ENCODE measurements at regions not wholly inside any gene's neighbourhood (a gene's known extent, or its start where the extent isn't known, plus 50 kb on each side); places are given as distances from the start of the nearest gene placed in this dataset.
A peak's percentile ranks its signal among the peaks of the same experiment; 100 is the strongest.
"Not testable (repeated sequence)": the region's sequence is repeated elsewhere in the genome, so short reads cannot be mapped to it uniquely, and the experiment has no call there.

GRCh38 chr6:48994811-48995210 is 468.2 kb downstream of the MMUT start:
- DNase-seq (ENCODE audit: low read depth), result no peak

GRCh38 chr6:48990739-48991138 is 472.3 kb downstream of the MMUT start:
- no peak for DNase-seq (ENCODE audit: low read depth)

DNA sequence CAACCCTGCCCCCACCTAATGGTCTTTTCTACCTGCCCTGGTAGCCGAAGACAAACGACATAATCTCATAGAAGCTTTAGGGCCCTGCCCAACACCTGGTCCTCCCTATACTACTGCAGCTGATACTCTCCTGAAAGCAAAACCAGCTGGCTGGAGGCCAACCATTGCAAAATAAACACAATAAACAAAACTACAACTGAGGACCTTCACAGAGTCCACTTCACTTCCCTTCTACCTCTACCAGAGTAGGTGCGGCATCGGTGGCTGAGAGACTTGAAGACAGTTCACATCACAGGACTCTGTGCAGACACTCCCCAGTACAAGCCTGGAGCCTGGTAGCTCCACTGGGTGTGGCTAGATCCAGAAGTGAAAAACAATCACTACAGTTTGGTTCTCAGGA is 476.2 kb downstream of the MMUT start:
- no peak for DNase-seq (ENCODE audit: low read depth)

GRCh38 chr6:48986105-48986504 is 476.9 kb downstream of the MMUT start:
- no peak for DNase-seq (ENCODE audit: low read depth)

GRCh38 chr6:48985025-48985424 is 478.0 kb downstream of the MMUT start:
- peak; percentile 17 for DNase-seq (ENCODE audit: low read depth)

GRCh38 chr6:48983968-48984367 is 479.1 kb downstream of the MMUT start:
- DNase-seq (ENCODE audit: low read depth), result not testable (repeated sequence)

DNA sequence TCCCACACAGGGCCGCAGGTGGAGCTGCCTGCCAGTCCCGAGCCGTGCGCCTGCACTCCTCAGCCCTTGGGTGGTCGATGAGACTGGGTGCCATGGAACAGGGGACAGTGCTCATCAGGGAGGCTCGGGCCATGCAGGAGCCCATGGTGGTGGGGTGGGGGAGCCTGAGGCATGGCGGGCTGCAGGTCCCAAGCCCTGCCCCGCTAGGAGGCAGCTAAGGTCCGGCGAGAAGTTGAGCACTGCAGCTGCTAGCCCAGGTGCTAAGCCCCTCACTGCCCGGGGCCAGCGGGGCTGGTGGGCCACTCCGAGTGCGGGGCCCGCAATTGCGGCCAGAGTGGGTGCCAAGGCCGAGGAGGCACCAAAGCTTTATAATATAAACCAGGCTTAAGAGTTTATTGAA is 479.7 kb downstream of the MMUT start:
- no peak for DNase-seq (ENCODE audit: low read depth)

DNA sequence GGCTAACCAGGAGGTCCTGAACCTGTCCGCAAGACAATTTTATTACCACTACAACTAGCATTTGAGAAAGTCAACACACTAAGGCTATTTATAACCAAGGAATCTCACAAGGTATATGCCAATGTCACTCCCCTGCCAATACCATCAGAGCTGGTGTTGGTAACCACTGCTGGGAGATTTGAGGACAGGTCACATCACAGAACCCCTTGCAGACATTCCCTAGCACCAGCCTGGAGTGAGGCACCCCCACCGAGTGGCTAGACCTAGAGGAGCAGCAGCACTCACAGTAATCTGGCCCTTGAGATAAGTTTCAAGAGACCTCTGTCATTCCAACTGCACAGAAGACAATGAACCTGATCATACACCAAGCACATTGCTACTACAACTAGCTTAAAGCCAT is 483.2 kb downstream of the MMUT start:
- no peak for DNase-seq (ENCODE audit: low read depth)

- DNase-seq (ENCODE audit: low read depth), result no peak
Measured at GRCh38 chr6:48979085-48979484, 484.0 kb downstream of the MMUT start.

DNA sequence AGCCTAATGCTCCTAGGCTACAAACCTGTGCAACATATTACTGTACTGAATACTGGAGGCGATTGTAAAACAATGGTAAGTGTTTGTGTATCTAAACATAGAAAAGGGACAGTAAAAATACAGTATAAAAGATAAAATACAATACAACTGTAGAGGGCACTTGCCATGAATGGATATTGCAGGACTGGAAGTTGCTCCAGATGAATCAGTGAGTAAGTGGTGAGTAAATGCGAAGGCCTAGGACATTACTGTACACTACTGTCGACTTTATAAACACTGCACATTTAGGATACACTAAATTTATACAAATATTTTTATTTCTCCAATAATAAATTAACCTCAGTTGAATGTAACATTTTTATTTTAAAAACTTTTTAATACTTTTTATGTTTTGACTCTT is 485.0 kb downstream of the MMUT start:
- no peak for DNase-seq (ENCODE audit: low read depth)

- DNase-seq (ENCODE audit: low read depth), result no peak
Measured at GRCh38 chr6:48977573-48977972, 485.5 kb downstream of the MMUT start.

- DNase-seq (ENCODE audit: low read depth), result no peak
Measured at GRCh38 chr6:48973491-48973890, 489.6 kb downstream of the MMUT start.

DNA sequence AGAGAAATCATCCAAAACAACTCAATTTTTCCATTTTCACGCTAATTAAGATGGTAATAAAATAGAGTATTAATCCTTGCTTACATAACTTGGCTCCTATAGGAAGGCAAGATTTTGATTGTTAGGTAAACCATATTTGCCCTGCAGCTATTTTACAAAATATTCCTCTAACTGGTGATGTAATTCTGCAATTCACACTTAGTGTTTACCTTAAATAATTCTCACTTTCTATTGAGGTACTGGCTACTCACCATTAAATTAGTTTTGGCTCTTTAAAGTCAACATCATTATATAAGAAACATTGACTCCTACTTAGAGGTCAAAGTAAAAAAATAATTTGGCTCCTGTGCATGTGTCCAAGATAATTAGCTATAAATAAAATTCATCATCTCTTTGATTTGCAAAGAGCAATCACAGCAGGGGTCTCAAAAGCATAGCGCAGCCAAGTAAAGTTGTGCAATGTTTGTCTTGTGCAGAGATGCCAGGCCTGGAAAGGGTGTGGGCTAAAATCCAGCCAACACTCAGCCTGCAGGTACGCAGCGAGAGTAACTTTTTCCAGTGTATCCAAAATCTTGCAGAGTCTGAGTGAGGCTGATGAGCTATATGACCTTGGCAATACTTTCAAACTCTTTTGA is 501.2 kb downstream of the MMUT start:
- no peak for DNase-seq (ENCODE audit: low read depth)

GRCh38 chr6:48959251-48960060 is 503.6 kb downstream of the MMUT start:
- DNase-seq (ENCODE audit: low read depth), result no peak

DNA sequence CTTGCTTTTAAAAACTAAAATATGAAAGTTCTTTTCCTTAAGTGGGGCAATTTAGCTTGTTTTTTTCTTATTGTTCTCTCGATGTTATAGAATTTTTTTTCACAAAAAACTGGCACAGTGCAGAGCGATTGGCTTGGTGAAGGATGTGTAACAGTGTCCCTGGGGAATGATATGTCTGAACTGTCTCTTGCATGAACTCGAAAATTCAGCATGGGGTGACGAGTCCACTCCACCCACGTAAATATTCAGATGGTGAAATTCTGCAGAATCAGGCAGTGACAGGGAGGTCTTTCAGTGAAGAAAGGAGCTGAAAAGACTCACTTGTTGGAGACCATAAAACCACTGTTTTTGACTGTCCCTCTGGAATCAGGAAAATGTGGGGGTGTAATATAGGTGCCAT is 505.3 kb downstream of the MMUT start:
- DNase-seq (ENCODE audit: low read depth), result no peak

DNA sequence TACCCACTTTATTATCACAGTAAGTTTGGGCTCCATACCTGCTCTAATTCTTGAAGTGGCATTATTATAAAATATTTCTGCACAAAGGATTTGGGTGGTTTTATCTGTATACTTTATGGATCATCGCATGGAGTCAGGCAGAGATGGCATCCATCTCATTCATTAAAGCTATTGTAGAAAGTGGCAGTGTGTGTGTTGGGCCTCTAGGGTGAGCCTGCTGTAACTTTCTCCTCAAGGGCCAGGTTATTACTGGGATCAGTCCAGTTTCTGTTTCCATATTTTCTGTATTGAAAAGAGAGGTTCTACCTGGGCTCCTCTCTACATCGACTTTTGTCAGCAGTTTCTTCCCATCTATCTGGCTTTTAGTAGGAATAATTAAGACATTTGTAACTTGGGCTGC is 511.1 kb downstream of the MMUT start:
- no peak for DNase-seq (ENCODE audit: low read depth)

DNA sequence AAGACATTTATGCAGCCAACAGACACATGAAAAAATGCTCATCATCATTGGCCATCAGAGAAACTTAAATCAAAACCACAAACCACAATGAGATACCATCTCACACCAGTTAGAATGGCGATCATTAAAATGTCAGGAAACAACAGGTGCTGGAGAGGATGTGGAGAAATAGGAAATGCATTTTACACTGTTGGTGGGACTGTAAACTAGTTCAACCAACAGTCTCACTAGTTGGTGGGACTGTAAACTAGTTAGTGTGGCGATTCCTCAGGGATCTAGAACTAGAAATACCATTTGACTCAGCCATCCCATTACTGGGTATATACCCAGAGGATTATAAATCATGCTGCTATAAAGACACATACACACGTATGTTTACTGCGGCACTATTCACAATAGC is 518.8 kb downstream of the MMUT start:
- DNase-seq (ENCODE audit: low read depth), result not testable (repeated sequence)

DNA sequence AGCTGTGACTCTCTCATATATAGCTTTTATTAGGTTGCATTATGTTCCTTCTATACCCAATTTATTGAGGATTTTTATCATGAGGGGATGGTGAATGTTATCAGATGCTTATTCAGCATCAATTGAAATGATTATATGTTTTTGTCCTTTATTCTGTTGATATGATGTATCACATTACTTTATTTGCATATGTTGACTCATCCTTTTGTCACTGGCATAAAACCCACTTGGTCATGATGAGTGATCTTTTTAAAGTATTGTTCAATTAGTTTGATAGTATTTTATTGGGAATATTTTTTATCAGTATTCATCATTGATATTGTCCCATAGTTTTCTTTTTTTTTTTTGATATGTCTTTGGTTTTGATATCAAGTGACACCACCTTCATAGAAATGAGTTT is 529.9 kb downstream of the MMUT start:
- DNase-seq (ENCODE audit: low read depth), result no peak

GRCh38 chr6:48928937-48929336 is 534.1 kb downstream of the MMUT start:
- no peak for DNase-seq (ENCODE audit: low read depth)

- DNase-seq (ENCODE audit: low read depth), result no peak
Measured at GRCh38 chr6:48922837-48923236, 540.2 kb downstream of the MMUT start.

- DNase-seq (ENCODE audit: low read depth), result no peak
Measured at GRCh38 chr6:48919555-48919954, 543.5 kb downstream of the MMUT start.

GRCh38 chr6:48917233-48917632 is 545.8 kb downstream of the MMUT start:
- DNase-seq (ENCODE audit: low read depth), result no peak

DNA sequence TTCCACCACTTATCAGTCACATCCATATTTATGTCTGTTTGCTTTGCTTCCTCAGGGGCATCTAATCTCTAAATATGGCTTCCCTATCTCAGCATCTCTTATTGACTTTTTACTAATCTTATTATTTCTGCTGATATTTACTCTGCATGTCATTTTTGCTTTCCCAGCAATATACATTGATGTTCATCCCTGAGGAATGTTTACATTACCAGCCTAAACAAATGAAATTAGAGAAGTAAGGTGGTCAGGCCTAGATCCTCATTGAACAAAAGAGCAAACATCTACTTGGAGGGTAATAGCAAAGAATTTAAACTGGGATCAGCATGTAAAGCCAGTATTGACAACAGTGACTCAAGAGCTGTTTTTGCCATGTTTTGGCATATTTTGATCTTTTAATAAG is 546.4 kb downstream of the MMUT start:
- DNase-seq (ENCODE audit: low read depth), result no peak

DNA sequence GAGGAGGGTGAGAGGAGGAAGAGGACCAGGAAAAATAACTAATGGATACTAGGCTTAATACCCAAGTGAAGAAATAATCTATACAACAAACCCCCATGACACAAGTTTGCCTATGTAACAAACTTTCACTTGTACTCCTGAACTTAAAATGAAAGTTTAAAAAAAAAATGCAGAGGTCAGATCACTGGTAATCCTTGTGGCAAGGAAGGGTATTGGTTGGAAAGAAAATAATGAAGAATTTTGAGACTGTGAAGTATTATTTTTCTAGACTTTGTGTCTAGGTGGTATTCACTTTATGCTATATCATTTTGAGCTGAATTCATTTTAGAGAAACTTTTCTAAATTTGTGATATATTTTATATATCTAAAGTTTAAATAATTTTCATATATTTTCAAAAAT is 547.5 kb downstream of the MMUT start:
- DNase-seq (ENCODE audit: low read depth), result no peak

Measured in fibroblast of the conjunctiva (primary cell).